Liver (tissue), 8 donors: ENCODE measurements at regions not wholly inside any gene's neighbourhood (a gene's known extent, or its start where the extent isn't known, plus 50 kb on each side); places are given as distances from the start of the nearest gene placed in this dataset.

Source experiments
- DNase-seq: peaks from one replicate; pipeline ENCODE4 v3.0.0-alpha.2; 2017; ENCODE audit warnings: low spot score
- H3K27ac ChIP-seq, 2 donors: one replicate each; pipeline ENCODE4 v1.7.0; 2013; ENCODE audit warnings: inconsistent platforms in 2 of 2, low read length in 2 of 2, control low read depth in 1 of 2, low read depth in 1 of 2, mild to moderate bottlenecking in 1 of 2
- H3K27me3 ChIP-seq, 4 donors: one replicate each; pipeline versions ENCODE4 v1.6.1 to v1.7.0; 2013; ENCODE audit warnings: low read length in 3 of 4, inconsistent platforms in 1 of 4, mild to moderate bottlenecking in 1 of 4, moderate library complexity in 1 of 4; ENCODE audit not compliant: control insufficient read depth in 4 of 4, insufficient read depth in 4 of 4
- H3K36me3 ChIP-seq, 4 donors: one replicate each; pipeline versions ENCODE4 v1.6.1 to v1.7.0; 2013; ENCODE audit warnings: low read length in 3 of 4, mild to moderate bottlenecking in 3 of 4, low read depth in 1 of 4, moderate library complexity in 1 of 4; ENCODE audit not compliant: control insufficient read depth in 4 of 4, insufficient read depth in 3 of 4
- H3K4me1 ChIP-seq, 4 donors: one replicate each; pipeline versions ENCODE4 v1.6.1 to v1.7.0; 2013; ENCODE audit warnings: low read length in 3 of 4, mild to moderate bottlenecking in 3 of 4, moderate library complexity in 1 of 4; ENCODE audit not compliant: control insufficient read depth in 4 of 4, insufficient read depth in 4 of 4
- H3K4me3 ChIP-seq, 3 donors: one replicate each; pipeline versions ENCODE4 v1.6.1 to v1.7.0; 2013; ENCODE audit warnings: low read length in 3 of 3, control low read depth in 1 of 3, low read depth in 1 of 3, mild to moderate bottlenecking in 1 of 3
- H3K9ac ChIP-seq, 2 donors: one replicate each; pipeline ENCODE4 v1.7.0; 2013; ENCODE audit warnings: low read length in 2 of 2, mild to moderate bottlenecking in 2 of 2, moderate library complexity in 2 of 2, control low read depth in 1 of 2, low read depth in 1 of 2
- H3K9me3 ChIP-seq, 4 donors: one replicate each; pipeline versions ENCODE4 v1.6.1 to v1.7.0; 2013; ENCODE audit warnings: low read length in 3 of 4; ENCODE audit not compliant: control insufficient read depth in 4 of 4
- ATF3 ChIP-seq: IDR thresholded peaks from 2 replicates; pipeline ENCODE4 v1.6.1; 2016; ENCODE audit warnings: antibody characterized with exemption
- EGR1 ChIP-seq, 2 donors: IDR thresholded peaks; 2 replicates each; pipeline ENCODE4 v1.6.1; 2016 to 2018; ENCODE audit warnings: antibody characterized with exemption in 2 of 2, low read depth in 2 of 2
- FOXA1 ChIP-seq: IDR thresholded peaks from 2 replicates; pipeline ENCODE4 v1.6.1; 2016; ENCODE audit warnings: antibody characterized with exemption
- FOXA2 ChIP-seq: IDR thresholded peaks from 2 replicates; pipeline ENCODE4 v1.6.1; 2016; ENCODE audit warnings: antibody characterized with exemption
- HNF4A ChIP-seq, 2 donors: conservative IDR thresholded peaks; 2 replicates each; pipeline ENCODE4 v1.6.1; 2016; ENCODE audit warnings: antibody characterized with exemption in 2 of 2, mild to moderate bottlenecking in 2 of 2
- HNF4G ChIP-seq: IDR thresholded peaks from 2 replicates; pipeline ENCODE4 v1.6.1; 2016; ENCODE audit warnings: antibody characterized with exemption
- JUND ChIP-seq, 2 donors: IDR thresholded peaks; 2 replicates each; pipeline ENCODE4 v1.6.1; 2016; ENCODE audit warnings: antibody characterized with exemption in 2 of 2
- NR2F2 ChIP-seq: IDR thresholded peaks from 2 replicates; pipeline ENCODE4 v1.6.1; 2016; ENCODE audit warnings: antibody characterized with exemption
- RAD21 ChIP-seq, 2 donors: IDR thresholded peaks; 2 replicates each; pipeline ENCODE4 v1.6.1; 2016; ENCODE audit warnings: antibody characterized with exemption in 2 of 2, mild to moderate bottlenecking in 2 of 2
- REST ChIP-seq: IDR thresholded peaks from 2 replicates; pipeline ENCODE4 v1.6.1; 2016; ENCODE audit warnings: antibody characterized with exemption, mild to moderate bottlenecking
- TAF1 ChIP-seq: conservative IDR thresholded peaks from 2 replicates; pipeline ENCODE4 v1.6.1; 2016; ENCODE audit warnings: antibody characterized with exemption, mild to moderate bottlenecking
- whole genome bisulfite sequencing: extraction: QIAGEN DNeasy Blood & Tissue Kit; methylation state at CpG from one replicate; pipeline ENCODE4 v1.1.7; 2013; 5-methylcytosine and 5-hydroxymethylcytosine counted together
- TF ChIP-seq, protein P1 (sequence below): IDR thresholded peaks from 2 replicates; pipeline ENCODE4 v1.6.1; 2016; ENCODE audit warnings: antibody characterized with exemption
- TF ChIP-seq, protein P2 (sequence below): IDR thresholded peaks from 2 replicates; pipeline ENCODE4 v1.6.1; 2016; ENCODE audit warnings: antibody characterized with exemption
- TF ChIP-seq, protein P3 (sequence below): fragments of 150-350 bp; IDR thresholded peaks from 2 replicates; pipeline ENCODE4 v1.5.1; 2017; ENCODE audit warnings: improper control_type of control experiment, low read depth, low read length; ENCODE audit not compliant: missing input control
- donor health status: healthy.
- donor health status: healthy.
- donor health status: healthy.
- donor health status: healthy.
- donor health status: healthy.

GRCh38 chr2:236935083-236935482 is 150.6 kb upstream of the COPS8 start (continued):
- TF ChIP-seq REST (no peak), RAD21 (IDR thresholded peaks at IDR 0.05) (no peak), HNF4A (conservative IDR thresholded peaks at IDR 0.05) (no peak), HNF4G (no peak)
- TF ChIP-seq, protein P1, sequence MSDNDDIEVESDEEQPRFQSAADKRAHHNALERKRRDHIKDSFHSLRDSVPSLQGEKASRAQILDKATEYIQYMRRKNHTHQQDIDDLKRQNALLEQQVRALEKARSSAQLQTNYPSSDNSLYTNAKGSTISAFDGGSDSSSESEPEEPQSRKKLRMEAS, result no peak

DNA sequence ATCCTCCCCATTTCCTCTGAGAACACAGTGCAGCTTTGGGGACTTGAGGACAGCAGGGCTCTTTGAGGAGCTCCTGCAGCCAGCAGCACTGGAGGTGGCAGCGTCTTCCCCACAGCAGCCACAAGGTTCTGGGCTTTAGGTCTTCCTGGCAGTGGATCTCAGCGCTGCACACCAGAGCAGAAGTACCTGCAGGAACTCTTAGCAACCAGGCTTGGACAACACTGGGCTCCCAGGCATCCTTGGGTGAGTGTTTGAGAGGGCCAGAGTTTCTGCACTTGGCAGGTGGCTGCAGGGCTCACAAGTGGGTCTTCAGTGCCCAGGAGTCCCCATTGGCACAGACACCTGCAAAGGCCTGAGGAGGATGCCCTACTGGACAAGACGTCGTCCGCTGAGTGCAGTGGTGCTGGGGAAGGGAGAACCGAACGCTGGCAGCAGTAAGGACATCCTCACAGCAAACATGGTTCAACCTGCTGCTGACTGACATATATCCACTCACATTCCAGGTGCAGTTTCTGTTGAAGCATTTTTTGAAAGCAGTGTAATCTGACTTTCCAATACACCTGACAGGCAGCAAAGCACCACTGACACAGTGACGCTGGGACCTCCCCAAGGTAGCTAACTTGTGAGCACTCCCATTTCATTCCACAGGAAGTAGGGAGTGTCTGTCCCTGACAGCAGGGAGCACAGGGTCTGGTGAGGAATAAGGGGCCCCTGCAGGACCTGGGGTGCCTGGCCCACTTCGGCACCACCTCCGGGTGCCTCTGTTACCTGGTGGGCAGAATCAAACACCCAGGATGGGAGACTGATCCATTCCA is 149.9 kb upstream of the COPS8 start:
- Histone ChIP-seq H3K27me3 (no peaks in the 10 kb centered on the region), H3K9me3 (no peaks in the 10 kb centered on the region), H3K36me3 (no peaks in the 10 kb centered on the region), H3K4me1 (no peaks in the 10 kb centered on the region), H3K9ac (no peak overlapping the region), H3K4me3 (no peak overlapping the region), H3K27ac (no peak overlapping the region)
- TF ChIP-seq FOXA1 (no peak), HNF4G (no peak), TAF1 (no peak), EGR1 (IDR thresholded peaks at IDR 0.05; ENCODE audit: low read depth in 2 of 2) (no peak), FOXA2 (no peak), ATF3 (no peak), NR2F2 (no peak), RAD21 (IDR thresholded peaks at IDR 0.05) (no peak), JUND (IDR thresholded peaks at IDR 0.05) (no peak)
- TF ChIP-seq, protein P2, sequence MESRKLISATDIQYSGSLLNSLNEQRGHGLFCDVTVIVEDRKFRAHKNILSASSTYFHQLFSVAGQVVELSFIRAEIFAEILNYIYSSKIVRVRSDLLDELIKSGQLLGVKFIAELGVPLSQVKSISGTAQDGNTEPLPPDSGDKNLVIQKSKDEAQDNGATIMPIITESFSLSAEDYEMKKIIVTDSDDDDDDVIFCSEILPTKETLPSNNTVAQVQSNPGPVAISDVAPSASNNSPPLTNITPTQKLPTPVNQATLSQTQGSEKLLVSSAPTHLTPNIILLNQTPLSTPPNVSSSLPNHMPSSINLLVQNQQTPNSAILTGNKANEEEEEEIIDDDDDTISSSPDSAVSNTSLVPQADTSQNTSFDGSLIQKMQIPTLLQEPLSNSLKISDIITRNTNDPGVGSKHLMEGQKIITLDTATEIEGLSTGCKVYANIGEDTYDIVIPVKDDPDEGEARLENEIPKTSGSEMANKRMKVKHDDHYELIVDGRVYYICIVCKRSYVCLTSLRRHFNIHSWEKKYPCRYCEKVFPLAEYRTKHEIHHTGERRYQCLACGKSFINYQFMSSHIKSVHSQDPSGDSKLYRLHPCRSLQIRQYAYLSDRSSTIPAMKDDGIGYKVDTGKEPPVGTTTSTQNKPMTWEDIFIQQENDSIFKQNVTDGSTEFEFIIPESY, result no peak
- TF ChIP-seq, protein P1, result no peak
- TF ChIP-seq, protein P3, sequence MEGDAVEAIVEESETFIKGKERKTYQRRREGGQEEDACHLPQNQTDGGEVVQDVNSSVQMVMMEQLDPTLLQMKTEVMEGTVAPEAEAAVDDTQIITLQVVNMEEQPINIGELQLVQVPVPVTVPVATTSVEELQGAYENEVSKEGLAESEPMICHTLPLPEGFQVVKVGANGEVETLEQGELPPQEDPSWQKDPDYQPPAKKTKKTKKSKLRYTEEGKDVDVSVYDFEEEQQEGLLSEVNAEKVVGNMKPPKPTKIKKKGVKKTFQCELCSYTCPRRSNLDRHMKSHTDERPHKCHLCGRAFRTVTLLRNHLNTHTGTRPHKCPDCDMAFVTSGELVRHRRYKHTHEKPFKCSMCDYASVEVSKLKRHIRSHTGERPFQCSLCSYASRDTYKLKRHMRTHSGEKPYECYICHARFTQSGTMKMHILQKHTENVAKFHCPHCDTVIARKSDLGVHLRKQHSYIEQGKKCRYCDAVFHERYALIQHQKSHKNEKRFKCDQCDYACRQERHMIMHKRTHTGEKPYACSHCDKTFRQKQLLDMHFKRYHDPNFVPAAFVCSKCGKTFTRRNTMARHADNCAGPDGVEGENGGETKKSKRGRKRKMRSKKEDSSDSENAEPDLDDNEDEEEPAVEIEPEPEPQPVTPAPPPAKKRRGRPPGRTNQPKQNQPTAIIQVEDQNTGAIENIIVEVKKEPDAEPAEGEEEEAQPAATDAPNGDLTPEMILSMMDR, result no peak
- no peak for DNase-seq
- WGBS, result 89% methylated on average over 10 of the region's 10 CpGs
